Progenitor cell of endocrine pancreas (in vitro differentiated cells): ENCODE measurements at regions not wholly inside any gene's neighbourhood (a gene's known extent, or its start where the extent isn't known, plus 50 kb on each side); places are given as distances from the start of the nearest gene placed in this dataset.
"Not testable (repeated sequence)": the region's sequence is repeated elsewhere in the genome, so short reads cannot be mapped to it uniquely, and the experiment has no call there.

Experiments
- DNase-seq: peaks from one replicate; pipeline ENCODE4 v3.0.0; 2021; ENCODE audit warnings: low spot score; ENCODE audit not compliant: unreplicated experiment
- H3K27ac Mint-ChIP-seq: 2 replicates; pipeline ENCODE4 v1.8.0; 2021; ENCODE audit warnings: mild to moderate bottlenecking, moderate library complexity, mixed read lengths
- H3K27me3 Mint-ChIP-seq: 2 replicates; pipeline ENCODE4 v1.8.0; 2021; ENCODE audit warnings: mixed read lengths
- H3K36me3 Mint-ChIP-seq: 2 replicates; pipeline ENCODE4 v1.8.0; 2022; ENCODE audit warnings: mixed read lengths; ENCODE audit not compliant: insufficient read depth
- H3K4me1 Mint-ChIP-seq: 2 replicates; pipeline ENCODE4 v1.8.0; 2021; ENCODE audit warnings: low read depth, mixed read lengths
- H3K4me3 Mint-ChIP-seq: 2 replicates; pipeline ENCODE4 v1.8.0; 2021; ENCODE audit warnings: low read depth, mild to moderate bottlenecking, moderate library complexity, mixed read lengths
- H3K9me3 Mint-ChIP-seq: 2 replicates; pipeline ENCODE4 v1.8.0; 2021; ENCODE audit warnings: low read depth, mixed read lengths
- TF ChIP-seq, protein P1 (sequence below): fragments of 200-600 bp; sonication (generic); IDR thresholded peaks from one replicate; pipeline ENCODE4 v1.5.0; 2021; ENCODE audit warnings: antibody characterized with exemption, mild to moderate bottlenecking; ENCODE audit not compliant: unreplicated experiment

DNA sequence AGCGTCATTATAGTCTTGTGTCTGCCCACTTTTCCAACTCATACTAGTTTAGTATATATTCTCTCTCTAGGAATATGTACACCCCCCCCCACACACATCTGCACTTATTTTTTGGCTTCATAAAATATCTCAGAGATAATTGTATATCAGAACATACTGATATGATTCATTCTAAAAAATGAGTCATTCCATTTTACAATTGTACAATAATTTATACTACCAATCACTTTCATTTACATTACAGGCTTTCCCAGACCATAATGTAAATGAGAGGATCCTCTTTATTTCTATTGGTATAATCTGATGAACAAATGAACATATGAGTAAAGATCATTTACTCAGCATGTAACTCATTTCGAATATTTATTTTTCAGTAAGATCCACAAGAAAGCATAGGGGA is 1842.9 kb upstream of the C9orf72 start:
- Mint-ChIP-seq H3K4me1 (no peaks in the 10 kb centered on the region), H3K27ac (no peak overlapping the region), H3K36me3 (no peaks in the 10 kb centered on the region), H3K9me3 (no peaks in the 10 kb centered on the region), H3K4me3 (no peak overlapping the region), H3K27me3 (no peaks in the 10 kb centered on the region)
- TF ChIP-seq, protein P1, sequence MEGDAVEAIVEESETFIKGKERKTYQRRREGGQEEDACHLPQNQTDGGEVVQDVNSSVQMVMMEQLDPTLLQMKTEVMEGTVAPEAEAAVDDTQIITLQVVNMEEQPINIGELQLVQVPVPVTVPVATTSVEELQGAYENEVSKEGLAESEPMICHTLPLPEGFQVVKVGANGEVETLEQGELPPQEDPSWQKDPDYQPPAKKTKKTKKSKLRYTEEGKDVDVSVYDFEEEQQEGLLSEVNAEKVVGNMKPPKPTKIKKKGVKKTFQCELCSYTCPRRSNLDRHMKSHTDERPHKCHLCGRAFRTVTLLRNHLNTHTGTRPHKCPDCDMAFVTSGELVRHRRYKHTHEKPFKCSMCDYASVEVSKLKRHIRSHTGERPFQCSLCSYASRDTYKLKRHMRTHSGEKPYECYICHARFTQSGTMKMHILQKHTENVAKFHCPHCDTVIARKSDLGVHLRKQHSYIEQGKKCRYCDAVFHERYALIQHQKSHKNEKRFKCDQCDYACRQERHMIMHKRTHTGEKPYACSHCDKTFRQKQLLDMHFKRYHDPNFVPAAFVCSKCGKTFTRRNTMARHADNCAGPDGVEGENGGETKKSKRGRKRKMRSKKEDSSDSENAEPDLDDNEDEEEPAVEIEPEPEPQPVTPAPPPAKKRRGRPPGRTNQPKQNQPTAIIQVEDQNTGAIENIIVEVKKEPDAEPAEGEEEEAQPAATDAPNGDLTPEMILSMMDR: no peak
- no peak for DNase-seq

DNA sequence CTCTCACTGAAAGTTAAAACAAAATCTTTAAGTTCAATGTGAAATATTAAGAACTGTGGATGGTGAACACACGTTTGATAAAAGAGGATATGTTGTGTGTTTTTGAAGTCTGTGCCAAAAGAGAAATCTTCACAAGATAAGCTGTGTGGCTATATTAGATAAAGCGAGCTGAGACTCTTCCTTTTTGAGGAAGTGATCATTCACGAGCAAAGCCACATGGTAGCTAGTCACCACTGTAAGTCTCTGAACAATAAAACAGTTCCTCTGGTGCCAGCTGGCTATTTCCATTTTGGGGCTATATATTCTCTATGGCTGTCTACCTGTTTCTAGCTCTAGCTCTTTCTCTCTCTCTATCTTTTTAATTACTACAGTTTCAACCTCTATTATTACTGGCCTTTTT is 1849.2 kb upstream of the C9orf72 start:
- Mint-ChIP-seq H3K27ac (no peak overlapping the region), H3K4me1 (no peaks in the 10 kb centered on the region), H3K9me3 (no peaks in the 10 kb centered on the region), H3K4me3 (no peak overlapping the region), H3K36me3 (no peaks in the 10 kb centered on the region), H3K27me3 (no peaks in the 10 kb centered on the region)
- no peak for DNase-seq
- TF ChIP-seq, protein P1: no peak

DNA sequence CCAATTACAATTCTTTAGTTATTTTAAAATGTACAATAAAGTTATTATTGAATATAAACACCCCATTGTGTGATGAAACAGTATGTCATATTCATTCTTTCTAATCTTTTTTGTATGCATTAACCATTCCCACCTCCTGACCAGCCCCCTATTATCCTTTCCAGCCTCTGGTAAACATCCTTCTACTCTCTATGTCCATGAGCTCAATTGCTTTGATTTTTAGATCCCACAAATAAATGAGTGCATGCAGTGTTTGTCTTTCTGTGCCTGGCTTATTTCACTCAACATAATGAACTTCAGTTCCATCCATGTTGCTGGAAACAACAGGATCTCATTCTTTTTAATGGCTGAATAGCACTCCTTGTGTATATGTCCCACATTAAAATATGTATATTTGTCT is 1858.9 kb upstream of the C9orf72 start:
- no peak overlapping the region for H3K27ac Mint-ChIP-seq
- TF ChIP-seq, protein P1: no peak
- peaks cover 3% of the 10 kb centered on the region for H3K36me3 Mint-ChIP-seq
- peaks cover 12% of the 10 kb centered on the region for H3K4me1 Mint-ChIP-seq
- H3K27me3 Mint-ChIP-seq: no peaks in the 10 kb centered on the region
- H3K4me3 Mint-ChIP-seq: no peak overlapping the region
- DNase-seq: no peak
- peaks cover 10% of the 10 kb centered on the region for H3K9me3 Mint-ChIP-seq

DNA sequence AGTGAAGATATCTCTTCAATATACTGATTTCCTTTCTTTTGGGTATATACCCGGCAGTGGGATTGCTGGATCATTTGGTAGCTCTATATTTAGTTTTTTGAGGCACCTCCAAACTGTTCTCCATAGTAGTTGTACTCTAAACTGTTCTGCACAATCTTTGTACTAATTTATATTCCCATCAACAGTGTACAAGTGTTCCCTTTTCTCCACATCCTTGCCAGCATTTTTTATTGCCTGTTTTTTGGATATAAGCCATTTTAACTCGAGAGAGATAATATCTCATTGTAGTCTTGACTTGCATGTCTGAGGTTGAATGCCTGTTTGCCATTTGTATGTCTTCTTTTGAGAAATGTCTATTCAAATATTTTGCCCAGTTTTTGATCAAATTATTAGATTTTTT is 1859.4 kb upstream of the C9orf72 start:
- not testable (repeated sequence) for H3K27me3 Mint-ChIP-seq, DNase-seq

DNA sequence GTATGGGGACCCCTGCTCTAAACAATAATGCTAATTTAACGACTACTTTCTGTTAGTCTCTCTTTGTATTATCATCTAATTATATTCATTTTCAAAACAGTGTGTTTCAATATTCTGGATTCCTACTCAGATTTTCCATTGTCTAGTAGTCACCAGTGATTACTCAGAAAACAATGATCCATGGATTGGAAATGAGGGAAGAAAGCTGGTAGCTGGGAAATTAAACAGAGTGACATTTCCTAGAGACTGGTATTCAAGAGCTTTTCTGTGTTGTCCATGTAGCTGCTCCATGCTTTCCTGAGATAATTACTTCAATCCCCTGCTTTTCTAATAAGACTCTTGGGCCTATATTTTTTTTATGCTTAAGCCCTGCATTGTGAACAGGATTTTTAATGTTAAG is 1862.1 kb upstream of the C9orf72 start:
- Mint-ChIP-seq H3K4me3 (no peak overlapping the region), H3K9me3 (no peaks in the 10 kb centered on the region), H3K27ac (no peak overlapping the region), H3K36me3 (peaks cover 2% of the 10 kb centered on the region), H3K4me1 (peaks cover 12% of the 10 kb centered on the region), H3K27me3 (no peaks in the 10 kb centered on the region)
- TF ChIP-seq, protein P1: no peak
- no peak for DNase-seq

More for the DNA sequence above, 1859.4 kb upstream of the C9orf72 start:
- peaks cover 12% of the 10 kb centered on the region for H3K4me1 Mint-ChIP-seq
- H3K9me3 Mint-ChIP-seq, H3K4me3 Mint-ChIP-seq, H3K27ac Mint-ChIP-seq, H3K36me3 Mint-ChIP-seq: not testable (repeated sequence)

DNA sequence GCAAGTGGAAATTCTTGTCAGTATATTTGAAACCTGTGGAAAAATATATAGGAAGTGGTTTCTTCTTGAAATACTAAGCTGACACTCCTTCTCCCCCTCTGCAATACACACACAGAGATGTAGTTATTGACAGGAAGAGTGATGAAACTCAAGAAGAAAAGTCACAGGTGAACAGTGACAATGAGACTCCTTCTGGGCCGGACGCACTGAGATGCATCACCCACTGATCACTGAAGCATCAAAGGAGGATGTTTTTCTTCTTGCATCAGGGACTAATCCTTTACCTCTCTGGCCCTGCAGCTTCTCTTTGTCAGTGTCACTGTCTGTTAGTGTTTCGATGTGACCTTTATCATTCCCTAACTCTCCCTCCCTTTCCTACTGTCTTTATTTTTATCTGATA is 1864.2 kb upstream of the C9orf72 start:
- Mint-ChIP-seq H3K4me3 (no peak overlapping the region), H3K4me1 (peaks cover 19% of the 10 kb centered on the region), H3K9me3 (no peaks in the 10 kb centered on the region), H3K27me3 (no peaks in the 10 kb centered on the region), H3K27ac (no peak overlapping the region), H3K36me3 (no peaks in the 10 kb centered on the region)
- no peak for DNase-seq
- TF ChIP-seq, protein P1: no peak
